HG02610 (cell line): ENCODE measurements at regions not wholly inside any gene's neighbourhood (a gene's known extent, or its start where the extent isn't known, plus 50 kb on each side); places are given as distances from the start of the nearest gene placed in this dataset.
"Not testable (repeated sequence)": the region's sequence is repeated elsewhere in the genome, so short reads cannot be mapped to it uniquely, and the experiment has no call there.

Experiments
- ATAC-seq: cut with Tn5 transposase; IDR thresholded peaks from one replicate; pipeline ENCODE4 v1.9.1; 2021; ENCODE audit warnings: mild to moderate bottlenecking, moderate library complexity; ENCODE audit not compliant: unreplicated experiment

DNA sequence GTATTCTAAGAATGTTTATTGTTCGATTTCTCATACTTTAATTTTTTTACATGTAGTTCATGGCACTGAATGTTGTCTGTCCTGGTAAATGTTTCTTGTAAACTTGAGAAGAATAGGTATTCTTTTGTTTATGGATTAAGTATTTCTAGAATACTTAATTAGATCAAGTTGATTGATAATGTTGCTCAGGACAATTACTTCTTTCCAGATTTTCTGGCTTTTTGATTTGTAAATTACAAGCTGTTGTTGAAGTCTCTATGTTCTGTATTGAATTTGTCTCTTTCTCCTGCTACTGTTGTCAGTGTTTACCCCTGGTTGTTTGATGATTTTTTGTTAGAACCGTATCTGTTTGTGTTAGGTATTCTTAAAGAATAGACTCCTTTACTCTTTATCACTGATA, 1720.9 kb upstream of the AGA start:
- ATAC-seq: no peak

DNA sequence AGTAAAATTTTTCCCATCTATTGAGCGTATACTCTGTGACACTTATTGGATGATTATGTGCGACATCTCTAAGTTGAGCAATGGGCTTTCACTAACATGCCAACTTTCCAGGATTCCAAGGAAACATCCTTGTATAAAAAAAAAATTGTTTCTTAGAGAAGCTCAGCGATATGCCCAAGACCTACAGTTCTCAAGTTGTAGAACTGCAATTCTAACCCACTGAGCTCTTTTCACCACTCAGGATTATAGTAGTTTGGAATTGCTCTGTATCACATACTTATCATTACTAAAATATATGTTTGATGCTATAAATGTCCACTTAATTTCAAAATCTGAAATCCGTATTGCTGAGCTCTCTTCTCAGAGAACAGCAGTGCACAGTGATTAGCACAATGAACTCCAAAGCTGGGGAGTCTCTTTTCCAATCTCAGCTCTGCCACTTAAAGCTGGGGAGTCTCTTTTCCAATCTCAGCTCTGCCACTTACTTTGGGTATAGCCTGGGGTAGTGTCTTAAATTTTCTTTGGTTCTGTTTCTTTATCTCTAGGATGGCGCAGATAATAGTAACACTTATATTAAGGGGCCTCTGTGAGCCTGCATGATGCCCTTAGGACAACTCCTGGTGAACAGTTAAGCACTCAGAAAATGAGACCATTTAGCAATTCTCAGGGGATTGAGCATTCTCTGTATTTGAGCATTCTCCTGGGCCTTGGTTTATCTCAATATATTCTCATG, 1722.2 kb upstream of the AGA start:
- no peak for ATAC-seq

DNA sequence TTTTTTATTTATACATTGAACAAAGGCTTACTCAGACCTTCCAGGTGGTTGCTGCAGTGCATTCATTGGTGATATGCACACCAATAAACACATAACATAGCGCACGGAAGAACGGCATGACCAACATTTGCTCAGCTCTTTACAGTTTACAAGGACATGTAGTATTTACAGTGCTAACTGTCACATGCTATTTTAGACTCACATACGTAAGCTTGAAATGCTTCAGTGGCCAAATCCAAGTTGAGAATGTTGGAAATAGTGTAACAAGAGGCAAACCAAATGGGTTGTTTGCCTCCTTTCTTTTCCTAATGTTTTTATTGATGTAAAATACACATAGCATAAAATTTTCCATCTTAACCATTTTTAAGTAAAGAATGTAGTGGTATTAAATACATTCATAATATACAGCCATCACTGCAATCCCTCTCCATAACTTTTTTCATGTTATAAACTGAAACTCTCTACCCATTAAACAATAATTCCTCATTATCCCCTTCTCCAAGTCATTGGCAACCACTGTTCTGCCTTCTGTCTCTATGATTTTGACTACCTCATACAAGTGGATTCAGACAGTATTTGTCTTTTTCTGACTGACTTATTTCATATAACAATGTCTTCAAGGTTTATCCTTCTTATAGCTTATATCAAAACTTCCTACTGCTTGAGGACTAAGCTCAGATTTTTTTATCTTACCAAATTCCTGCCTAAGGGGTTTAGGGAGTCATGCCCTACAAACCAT, 1722.9 kb upstream of the AGA start:
- ATAC-seq: no peak

DNA sequence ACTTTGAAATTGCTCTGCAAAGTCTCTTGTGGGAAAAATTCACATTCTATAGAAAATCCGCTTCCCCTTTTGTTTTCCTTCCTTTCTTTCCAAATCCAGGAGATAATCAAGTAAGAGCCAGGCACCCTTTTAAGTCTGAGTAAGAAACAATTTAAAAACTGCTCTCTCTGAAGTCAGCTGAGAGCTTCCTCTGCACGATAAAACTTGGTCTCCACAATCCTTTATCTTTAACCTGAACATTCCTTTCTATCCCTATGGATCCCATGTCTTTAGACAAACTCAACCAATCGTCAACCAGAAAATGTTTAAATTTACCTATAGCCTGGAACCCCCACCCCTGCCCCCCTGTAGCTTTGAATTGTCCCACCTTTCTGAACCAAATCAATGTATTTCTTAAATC, 1723.6 kb upstream of the AGA start:
- ATAC-seq: no peak

DNA sequence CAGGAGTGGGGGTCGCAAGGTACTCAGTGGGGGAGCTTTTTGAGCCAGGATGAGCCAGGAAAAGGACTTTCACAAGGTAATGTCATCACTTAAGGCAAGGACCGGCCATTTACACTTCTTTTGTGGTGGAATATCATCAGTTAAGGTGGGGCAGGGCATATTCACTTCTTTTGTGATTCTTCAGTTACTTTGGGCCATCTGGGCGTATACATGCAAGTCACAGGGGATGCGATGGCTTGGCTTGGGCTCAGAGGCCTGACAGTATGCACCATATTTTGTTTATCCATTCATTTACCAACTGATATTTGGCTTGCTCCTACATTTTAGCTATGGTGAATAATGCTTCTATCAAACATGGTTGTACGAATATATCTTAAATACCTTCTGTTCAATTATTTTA, 1728.1 kb upstream of the AGA start:
- not testable (repeated sequence) for ATAC-seq

DNA sequence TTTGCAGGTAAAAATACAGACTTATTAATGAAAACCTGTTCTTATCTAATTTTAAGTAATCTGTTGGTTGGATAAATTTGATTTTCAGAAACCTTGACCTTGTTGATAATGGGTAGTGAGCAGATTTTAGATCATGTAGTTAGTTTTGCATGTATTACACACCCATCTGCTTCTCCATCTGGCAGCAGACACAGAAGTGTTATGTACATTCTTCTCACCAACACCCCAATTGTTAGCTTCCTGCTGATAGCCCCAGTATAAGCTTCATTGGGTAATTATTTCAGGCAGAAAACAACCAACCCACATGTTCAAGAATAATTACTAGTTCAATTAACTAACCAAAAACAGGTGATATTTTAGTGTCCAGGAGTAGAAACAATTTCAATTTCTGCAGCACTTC, 1740.5 kb upstream of the AGA start:
- no peak for ATAC-seq

DNA sequence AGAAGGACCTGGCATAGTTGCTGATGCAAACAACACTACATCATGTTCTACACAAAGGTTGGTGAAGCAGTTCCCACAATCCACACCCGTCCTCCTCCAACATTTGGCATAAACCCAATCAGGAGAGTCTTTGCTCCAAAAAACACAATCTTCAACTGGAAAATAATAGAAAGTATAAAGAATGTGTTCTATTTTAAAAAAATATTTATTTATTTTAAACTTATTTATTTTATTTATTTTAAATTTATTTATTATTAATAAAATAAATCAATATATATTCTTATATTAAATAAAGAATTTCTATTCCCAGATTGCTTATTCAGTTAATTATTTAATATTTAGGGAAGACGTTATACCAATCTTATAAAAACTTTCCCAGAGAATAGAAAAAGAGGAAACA, 1753.7 kb upstream of the AGA start:
- ATAC-seq: no peak

DNA sequence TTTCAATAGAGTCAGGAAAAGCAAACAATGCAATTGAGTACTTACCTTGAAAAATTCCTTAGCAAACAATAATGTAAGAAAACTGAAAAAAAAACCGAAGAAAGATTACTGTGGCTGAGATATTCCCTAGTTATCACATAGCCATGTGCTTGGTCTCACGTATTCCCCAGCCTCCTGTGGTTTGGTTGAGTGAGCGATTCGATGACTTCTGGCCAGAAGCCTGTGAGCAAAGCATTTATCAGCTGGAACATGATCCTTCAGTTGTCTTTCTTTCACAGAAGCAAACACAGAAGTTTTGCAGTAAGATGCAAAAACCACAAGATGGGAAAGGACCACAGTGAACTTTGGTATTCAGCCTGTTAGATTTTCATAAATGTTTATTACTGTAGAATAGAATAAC, 1754.3 kb upstream of the AGA start:
- ATAC-seq: no peak

DNA sequence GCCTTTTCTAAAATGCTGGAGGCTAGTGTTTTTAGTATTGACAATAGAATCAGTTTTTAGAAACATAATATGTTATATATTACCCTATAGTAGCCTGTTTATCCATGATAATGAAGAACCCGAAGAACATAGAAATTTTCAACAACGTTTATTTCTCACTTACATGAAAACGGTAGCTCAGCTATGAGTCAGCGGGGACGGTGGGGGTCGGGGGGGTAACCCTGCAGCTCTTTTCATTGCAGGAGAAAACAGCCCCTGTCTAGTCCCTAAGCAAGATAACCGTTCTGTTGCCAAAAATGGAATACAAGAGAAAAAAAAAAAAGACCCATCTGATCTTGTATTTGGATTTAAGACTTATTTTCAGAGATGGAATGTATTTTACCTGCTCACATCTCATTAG, 1758.4 kb upstream of the AGA start:
- no peak for ATAC-seq

DNA sequence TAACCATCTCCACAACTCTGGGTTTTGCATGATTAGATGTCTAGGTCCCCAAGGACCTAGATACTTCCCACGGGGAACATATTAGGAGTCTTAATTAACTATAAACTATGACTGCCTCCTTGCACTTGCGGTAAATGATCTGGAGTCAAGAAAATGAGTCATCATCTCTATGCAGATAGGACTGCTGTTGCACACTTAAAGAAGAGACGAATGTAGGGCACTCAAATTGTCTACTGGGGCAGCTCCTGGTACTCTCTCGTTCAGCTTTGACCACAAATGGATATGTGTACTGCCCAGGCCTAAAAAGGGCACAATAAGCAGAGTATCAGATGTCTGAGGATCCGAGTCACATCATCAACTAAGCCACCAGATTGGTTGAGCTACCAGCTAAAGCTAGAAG, 1783.4 kb upstream of the AGA start:
- ATAC-seq: no peak

DNA sequence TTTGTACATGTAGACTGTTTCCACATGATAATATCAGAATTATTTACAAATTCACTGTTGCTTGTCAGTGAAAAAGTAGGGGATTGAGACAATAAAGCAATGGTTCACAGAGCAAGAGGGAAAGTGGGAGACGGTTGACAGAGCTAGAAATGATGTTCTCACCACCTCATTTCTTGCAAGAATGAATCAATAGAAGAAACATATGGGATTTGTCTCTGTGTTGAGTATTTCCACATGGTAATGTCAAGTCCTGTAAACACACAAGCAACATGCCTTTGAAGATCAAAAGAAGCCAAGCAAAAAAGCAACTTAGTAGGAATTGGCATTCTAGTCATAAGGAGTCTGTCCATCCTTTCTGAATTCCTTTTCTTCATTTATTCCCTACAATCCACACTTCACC, 1806.6 kb upstream of the AGA start:
- ATAC-seq: no peak

DNA sequence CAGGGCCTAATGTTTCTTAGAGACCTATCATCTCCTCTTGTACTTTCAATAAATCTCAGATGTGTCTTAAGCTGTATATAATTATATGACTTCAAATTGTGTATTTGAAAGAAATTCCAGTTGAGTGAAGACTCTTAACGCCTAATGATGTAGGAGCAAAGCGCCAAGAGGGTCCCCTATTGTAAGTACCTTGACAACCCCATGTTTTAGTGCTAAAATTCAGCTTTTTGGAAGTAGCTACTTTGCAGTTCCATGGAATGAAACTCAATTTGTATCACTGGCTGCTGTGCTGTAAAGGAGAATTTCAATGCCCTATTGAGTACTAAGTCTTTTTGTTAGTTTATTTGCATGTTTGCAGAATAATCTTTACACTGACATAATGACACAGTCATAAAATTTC, 1826.6 kb upstream of the AGA start:
- ATAC-seq: no peak

DNA sequence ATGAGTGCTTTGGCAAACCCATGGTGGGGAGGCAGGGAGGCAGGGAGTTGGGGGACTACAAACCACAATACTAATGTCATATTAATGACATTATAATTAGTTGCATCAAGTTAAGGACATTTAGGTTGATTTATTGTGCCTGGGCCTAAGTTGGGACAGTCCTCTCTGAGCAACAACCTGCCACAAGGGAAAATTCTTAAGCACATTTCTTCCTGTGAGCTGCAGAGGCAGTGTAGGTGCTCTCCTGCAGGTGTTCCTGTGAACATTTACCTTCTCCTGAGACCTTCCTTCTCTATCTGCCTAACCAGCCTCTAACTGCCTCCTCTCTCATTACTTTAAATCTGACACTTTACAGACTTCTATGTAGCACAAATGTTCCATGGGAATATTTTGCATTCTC, 1830.0 kb upstream of the AGA start:
- ATAC-seq: no peak

DNA sequence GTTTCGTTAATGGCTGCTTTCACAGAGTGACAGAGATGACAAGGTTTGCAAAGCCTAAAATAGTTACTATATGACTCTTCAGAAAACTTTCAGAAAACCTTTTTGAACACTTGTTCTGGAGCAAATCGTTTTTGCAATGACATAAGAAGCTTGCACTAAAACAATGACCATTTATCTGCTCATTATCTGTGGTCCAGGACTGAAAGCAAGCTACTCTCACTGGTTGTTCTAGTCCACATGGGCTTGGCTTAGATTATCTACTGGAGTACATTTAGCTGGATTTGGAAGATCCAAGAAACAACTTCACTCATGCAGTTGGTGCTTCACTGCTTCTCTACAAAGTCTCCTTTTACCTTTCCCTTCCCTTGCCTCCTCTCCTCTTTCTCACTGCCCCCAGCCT, 1836.4 kb upstream of the AGA start:
- no peak for ATAC-seq

DNA sequence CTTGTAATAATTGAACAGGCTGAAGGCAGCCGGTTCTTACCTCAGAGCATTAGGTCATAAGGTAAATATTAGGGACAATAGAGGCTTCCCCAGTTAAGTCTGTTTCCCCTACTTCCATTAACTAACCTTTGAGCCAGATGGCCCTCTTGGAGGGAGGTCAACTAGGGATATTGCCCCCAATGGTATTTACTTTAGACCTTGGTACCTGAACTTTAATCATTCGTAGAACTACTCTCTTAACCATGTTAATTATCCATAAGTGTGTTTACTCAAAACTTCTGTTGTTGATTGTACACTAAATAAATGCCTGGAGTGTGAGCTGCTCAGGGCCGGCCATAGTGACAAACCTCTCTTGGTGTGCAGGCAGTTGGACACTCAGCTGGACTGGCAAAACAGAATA, 1843.5 kb upstream of the AGA start:
- ATAC-seq: no peak

DNA sequence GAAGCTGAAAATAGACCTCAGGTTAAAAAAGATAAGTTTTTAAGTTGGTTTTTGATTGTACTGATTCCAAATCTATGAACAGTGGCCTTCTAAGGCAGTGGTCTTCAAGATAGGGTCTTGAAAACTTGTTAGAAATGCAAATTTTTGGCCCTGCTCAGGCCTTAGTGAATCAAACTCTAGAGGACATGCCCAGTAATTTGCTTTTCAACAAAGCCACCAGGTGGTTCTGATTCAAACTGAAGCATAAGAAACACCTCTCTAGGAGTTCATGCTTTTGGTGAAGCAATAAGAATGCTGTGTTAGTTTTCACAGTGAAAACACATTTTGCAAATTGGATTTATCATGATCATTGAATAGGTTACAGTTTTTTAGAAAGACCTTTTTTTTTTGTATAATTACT, 1849.4 kb upstream of the AGA start:
- no peak for ATAC-seq

DNA sequence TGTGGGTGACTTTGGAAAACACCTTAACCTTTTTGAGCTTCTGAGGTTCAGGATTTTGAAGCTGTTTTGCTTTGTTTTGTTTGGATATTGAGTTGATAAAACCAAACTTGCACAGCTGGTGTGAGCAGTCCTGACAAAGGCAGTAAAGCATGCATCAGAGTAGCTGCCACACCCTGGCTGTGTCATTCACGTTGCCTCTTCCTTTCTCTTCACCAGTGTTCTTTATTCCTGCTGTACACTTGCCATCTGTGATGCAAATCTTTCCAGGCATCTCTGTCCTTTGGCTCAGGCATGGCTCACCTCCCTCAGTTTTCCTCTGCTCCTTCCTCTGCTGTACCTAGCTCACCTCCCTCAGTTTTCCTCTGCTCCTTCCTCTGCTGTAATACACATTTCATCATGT, 1850.2 kb upstream of the AGA start:
- no peak for ATAC-seq

DNA sequence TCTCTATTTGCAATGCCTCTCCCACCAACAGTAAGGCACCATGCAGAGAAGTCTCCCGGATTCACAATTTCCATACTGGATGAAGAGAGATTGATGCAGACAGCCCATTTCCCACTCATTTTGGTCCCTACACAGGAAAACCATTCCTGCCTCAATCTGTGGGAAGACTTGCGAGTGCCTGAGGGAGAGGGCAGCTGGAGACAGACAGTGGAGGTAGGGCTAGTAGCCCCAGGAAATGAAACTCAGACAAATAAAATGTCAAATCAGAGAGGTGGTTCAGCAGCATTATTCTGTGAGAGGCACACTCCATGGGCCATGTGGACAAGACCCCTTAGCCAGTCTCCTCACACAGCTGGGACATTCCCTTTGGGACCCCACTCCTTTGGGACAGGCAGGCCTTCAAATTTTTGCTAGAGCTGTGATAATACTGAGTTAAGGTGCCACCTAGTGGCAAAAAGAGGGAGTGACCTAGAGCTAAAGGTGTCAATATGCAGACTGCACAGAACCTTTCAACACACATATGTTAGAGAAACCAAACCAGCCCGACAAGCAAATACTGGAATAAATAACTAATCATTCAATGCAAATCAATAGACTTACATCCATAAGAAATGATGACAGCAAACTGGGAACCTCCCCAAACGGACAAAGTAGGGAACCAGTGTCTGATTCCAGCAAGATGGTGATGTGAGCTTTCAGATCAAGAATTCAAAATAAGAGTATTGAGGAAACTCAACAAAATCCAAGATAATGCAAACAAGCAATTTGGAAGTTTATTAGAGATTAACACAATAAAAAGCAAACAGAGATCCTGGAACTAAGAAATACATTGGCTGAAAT, 1865.3 kb upstream of the AGA start:
- peak; percentile 98 for ATAC-seq

DNA sequence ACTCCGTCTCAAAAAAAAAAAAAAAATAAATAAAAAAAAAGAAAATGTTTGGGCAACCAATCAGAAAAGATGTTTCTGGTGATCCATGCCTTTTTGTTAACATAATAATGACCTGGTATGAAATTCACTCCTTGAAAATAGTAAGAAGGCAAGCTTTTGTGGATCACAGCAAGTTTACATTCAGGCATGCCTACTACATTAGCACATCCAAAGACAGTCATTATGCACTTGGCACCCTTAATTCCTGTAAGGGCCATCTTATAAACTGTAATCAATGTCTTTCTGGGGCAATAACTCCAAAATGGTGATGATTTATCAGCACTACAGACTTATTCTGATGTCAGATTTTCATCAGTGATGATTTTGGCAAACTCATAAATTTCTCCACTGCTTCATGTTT, 1871.6 kb upstream of the AGA start:
- no peak for ATAC-seq

DNA sequence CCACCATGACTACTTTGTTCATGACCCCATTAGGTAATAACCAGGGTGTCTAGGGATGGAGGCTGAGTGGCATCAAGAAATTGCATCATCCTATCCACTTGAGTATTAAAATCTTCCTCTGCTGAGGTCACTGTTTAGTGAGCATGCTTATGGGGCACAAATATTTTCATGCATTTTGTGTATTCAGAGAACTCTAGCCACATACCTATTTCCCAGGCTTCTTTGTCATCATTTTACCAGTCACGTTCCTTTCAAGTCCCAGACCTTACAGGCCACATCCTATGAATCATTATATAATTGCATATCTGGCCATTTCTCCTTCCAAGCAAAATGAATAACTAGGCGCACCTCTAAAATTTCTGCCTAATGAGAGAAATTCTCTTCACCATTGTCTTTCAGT, 1882.9 kb upstream of the AGA start:
- ATAC-seq: no peak

DNA sequence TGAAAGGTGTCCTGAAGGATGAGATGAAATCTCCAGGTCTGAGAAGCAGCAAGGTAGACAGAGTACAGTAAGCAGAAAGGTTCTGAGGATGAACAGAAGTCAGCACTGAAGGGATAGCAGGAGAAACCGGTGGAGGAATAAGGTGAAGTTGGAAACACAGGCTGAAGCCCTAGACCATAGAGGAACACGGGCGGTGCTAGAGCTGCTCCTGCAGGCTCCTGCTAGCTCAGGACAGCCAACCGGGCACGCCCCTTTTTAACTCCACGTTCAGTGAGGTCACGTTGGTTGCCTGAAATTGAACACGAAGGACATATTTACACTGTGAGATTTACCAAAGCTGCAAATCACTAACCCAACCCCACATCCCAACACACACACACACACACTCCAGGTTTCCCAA, 1886.4 kb upstream of the AGA start:
- ATAC-seq: no peak

DNA sequence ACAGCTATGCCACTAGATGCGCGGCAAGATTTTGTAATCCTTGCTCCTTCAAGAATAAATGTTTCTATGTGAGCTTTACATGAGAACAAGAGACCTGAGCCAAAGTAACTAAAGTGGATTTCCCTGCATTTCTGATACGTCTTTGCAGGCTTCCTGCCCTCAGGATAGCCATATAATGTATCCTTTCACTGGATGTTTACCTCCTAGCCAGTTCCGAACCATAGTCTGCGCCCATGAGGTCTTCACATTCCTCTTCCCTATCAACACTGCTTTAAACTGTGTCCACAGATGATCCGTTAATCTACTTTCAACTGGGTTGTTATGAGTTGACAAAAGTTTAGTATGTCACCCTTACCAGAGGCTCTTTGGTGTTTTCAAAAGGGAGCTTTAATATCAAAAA, 1889.1 kb upstream of the AGA start:
- no peak for ATAC-seq
